ENCODE measurements at regions not wholly inside any gene's neighbourhood (a gene's known extent, or its start where the extent isn't known, plus 50 kb on each side); places are given as distances from the start of the nearest gene placed in this dataset.

- H3K79me2 ChIP-seq (ENCODE audit: insufficient read depth, low read length) = no peaks in the 10 kb centered on the region
- no peaks in the 10 kb centered on the region for H3K27me3 ChIP-seq (ENCODE audit: insufficient read depth, low read length, poor library complexity)
- no peaks in the 10 kb centered on the region for H4K20me1 ChIP-seq (ENCODE audit: insufficient read depth, low read length)
- ATAC-seq (ENCODE audit: insufficient read depth, low read depth) (no peak), DNase-seq (no peak)
- no peak overlapping the region for H3K9ac ChIP-seq (ENCODE audit: low read depth, low read length)
- no peak overlapping the region for H3K4me3 ChIP-seq (ENCODE audit: low read depth in 1 of 2, low read length in 2 of 2)
- H2AFZ ChIP-seq (ENCODE audit: low read depth, low read length) = no peak overlapping the region
- TF ChIP-seq CTCF (IDR thresholded peaks at IDR 0.05; ENCODE audit: borderline replicate concordance, extremely low read depth, low read length, poor library complexity, severe bottlenecking) = no peak
- no peak for TF ChIP-seq EZH2 (IDR thresholded peaks at IDR 0.05; ENCODE audit: borderline replicate concordance, low read depth, low read length, severe bottlenecking)
- H3K27ac ChIP-seq (ENCODE audit: low read length) = no peak overlapping the region
- no peaks in the 10 kb centered on the region for H3K36me3 ChIP-seq (ENCODE audit: insufficient read depth, low read length)
- no peak overlapping the region for H3K4me2 ChIP-seq (ENCODE audit: insufficient read depth, low read length)
- no peaks in the 10 kb centered on the region for H3K9me3 ChIP-seq (ENCODE audit: insufficient read depth, low read length, severe bottlenecking)
- no peaks in the 10 kb centered on the region for H3K4me1 ChIP-seq (ENCODE audit: insufficient read depth, low read length)
Observed at GRCh38 chr5:152547202-152547601, 142.1 kb upstream of the NMUR2 start.

DNA sequence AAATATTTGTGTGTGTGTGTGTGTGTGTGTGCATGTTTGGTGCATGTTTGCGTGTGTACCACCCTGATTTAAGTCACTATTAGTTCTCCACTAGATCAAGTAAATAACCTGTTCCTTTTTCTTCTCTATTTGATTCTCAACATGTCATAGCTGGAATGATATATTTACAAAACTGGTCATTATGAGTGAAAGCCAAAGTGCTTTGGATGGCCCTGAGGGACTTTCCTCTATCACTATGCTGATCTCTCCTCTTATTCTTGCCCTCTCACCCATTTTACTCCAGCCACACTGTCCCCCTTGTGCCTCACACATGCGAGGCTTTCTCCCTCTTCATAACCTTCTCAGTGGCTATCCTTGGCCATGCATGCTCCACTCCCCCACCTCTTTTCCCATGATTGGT lies 144.6 kb upstream of the NMUR2 start:
- no peak overlapping the region for H3K27ac ChIP-seq (ENCODE audit: low read length)
- no peak for ATAC-seq (ENCODE audit: insufficient read depth, low read depth)

DNA sequence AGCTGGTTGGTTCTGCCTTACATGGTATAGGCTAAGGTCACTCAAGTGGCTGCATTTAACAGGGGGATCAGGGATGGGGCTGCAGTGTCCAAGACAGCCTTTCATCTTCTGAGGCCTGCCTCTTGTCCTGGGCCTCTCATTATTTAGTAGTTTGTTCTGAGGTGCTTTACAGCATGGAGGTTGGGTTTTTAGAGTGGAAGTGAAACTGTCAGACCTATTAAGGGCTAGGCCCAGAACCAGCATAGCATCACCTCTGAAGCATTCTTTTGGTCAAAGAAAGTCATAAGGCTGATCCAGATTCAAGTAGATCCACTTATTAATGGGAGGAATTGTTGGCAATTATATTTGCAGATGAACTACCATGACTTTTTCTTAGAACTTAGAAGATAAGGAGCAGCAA lies 146.0 kb upstream of the NMUR2 start:
- Histone ChIP-seq H2AFZ (ENCODE audit: low read depth, low read length) (no peak overlapping the region), H3K79me2 (ENCODE audit: insufficient read depth, low read length) (no peaks in the 10 kb centered on the region), H3K4me3 (ENCODE audit: low read depth in 1 of 2, low read length in 2 of 2) (no peak overlapping the region), H3K9ac (ENCODE audit: low read depth, low read length) (no peak overlapping the region), H3K9me3 (ENCODE audit: insufficient read depth, low read length, severe bottlenecking) (no peaks in the 10 kb centered on the region), H4K20me1 (ENCODE audit: insufficient read depth, low read length) (no peaks in the 10 kb centered on the region), H3K4me1 (ENCODE audit: insufficient read depth, low read length) (no peaks in the 10 kb centered on the region), H3K36me3 (ENCODE audit: insufficient read depth, low read length) (no peaks in the 10 kb centered on the region), H3K27ac (ENCODE audit: low read length) (no peak overlapping the region), H3K4me2 (ENCODE audit: insufficient read depth, low read length) (no peak overlapping the region), H3K27me3 (ENCODE audit: insufficient read depth, low read length, poor library complexity) (no peaks in the 10 kb centered on the region)
- no peak for DNase-seq
- no peak for ATAC-seq (ENCODE audit: insufficient read depth, low read depth)
- TF ChIP-seq CTCF (IDR thresholded peaks at IDR 0.05; ENCODE audit: borderline replicate concordance, extremely low read depth, low read length, poor library complexity, severe bottlenecking) = no peak
- TF ChIP-seq EZH2 (IDR thresholded peaks at IDR 0.05; ENCODE audit: borderline replicate concordance, low read depth, low read length, severe bottlenecking) = no peak

More for the DNA sequence above, 144.6 kb upstream of the NMUR2 start:
- TF ChIP-seq EZH2 (IDR thresholded peaks at IDR 0.05; ENCODE audit: borderline replicate concordance, low read depth, low read length, severe bottlenecking) (no peak), CTCF (IDR thresholded peaks at IDR 0.05; ENCODE audit: borderline replicate concordance, extremely low read depth, low read length, poor library complexity, severe bottlenecking) (no peak)
- H4K20me1 ChIP-seq (ENCODE audit: insufficient read depth, low read length) = no peaks in the 10 kb centered on the region
- no peak overlapping the region for H3K4me3 ChIP-seq (ENCODE audit: low read depth in 1 of 2, low read length in 2 of 2)
- no peak overlapping the region for H3K4me2 ChIP-seq (ENCODE audit: insufficient read depth, low read length)
- no peak overlapping the region for H2AFZ ChIP-seq (ENCODE audit: low read depth, low read length)
- no peak overlapping the region for H3K9ac ChIP-seq (ENCODE audit: low read depth, low read length)
- no peaks in the 10 kb centered on the region for H3K4me1 ChIP-seq (ENCODE audit: insufficient read depth, low read length)
- H3K9me3 ChIP-seq (ENCODE audit: insufficient read depth, low read length, severe bottlenecking) = no peaks in the 10 kb centered on the region
- H3K36me3 ChIP-seq (ENCODE audit: insufficient read depth, low read length) = no peaks in the 10 kb centered on the region
- DNase-seq = no peak
- no peaks in the 10 kb centered on the region for H3K27me3 ChIP-seq (ENCODE audit: insufficient read depth, low read length, poor library complexity)
- H3K79me2 ChIP-seq (ENCODE audit: insufficient read depth, low read length) = no peaks in the 10 kb centered on the region

- H3K4me2 ChIP-seq (ENCODE audit: insufficient read depth, low read length) = no peak overlapping the region
- H3K4me3 ChIP-seq (ENCODE audit: low read depth in 1 of 2, low read length in 2 of 2) = no peak overlapping the region
- TF ChIP-seq EZH2 (IDR thresholded peaks at IDR 0.05; ENCODE audit: borderline replicate concordance, low read depth, low read length, severe bottlenecking) = no peak
- TF ChIP-seq CTCF (IDR thresholded peaks at IDR 0.05; ENCODE audit: borderline replicate concordance, extremely low read depth, low read length, poor library complexity, severe bottlenecking) = no peak
- no peak overlapping the region for H2AFZ ChIP-seq (ENCODE audit: low read depth, low read length)
- no peaks in the 10 kb centered on the region for H4K20me1 ChIP-seq (ENCODE audit: insufficient read depth, low read length)
- no peaks in the 10 kb centered on the region for H3K27me3 ChIP-seq (ENCODE audit: insufficient read depth, low read length, poor library complexity)
- H3K4me1 ChIP-seq (ENCODE audit: insufficient read depth, low read length) = no peaks in the 10 kb centered on the region
- H3K27ac ChIP-seq (ENCODE audit: low read length) = no peak overlapping the region
- no peaks in the 10 kb centered on the region for H3K79me2 ChIP-seq (ENCODE audit: insufficient read depth, low read length)
- no peak for ATAC-seq (ENCODE audit: insufficient read depth, low read depth)
- no peak for DNase-seq
- H3K36me3 ChIP-seq (ENCODE audit: insufficient read depth, low read length) = no peaks in the 10 kb centered on the region
- no peak overlapping the region for H3K9ac ChIP-seq (ENCODE audit: low read depth, low read length)
- no peaks in the 10 kb centered on the region for H3K9me3 ChIP-seq (ENCODE audit: insufficient read depth, low read length, severe bottlenecking)
Observed at GRCh38 chr5:152556784-152557183, 151.7 kb upstream of the NMUR2 start.

All from DND-41 (cell line).